HG03280 (cell line): ENCODE measurements at regions not wholly inside any gene's neighbourhood (a gene's known extent, or its start where the extent isn't known, plus 50 kb on each side); places are given as distances from the start of the nearest gene placed in this dataset.
"Not testable (repeated sequence)": the region's sequence is repeated elsewhere in the genome, so short reads cannot be mapped to it uniquely, and the experiment has no call there.

Experiments
- ATAC-seq: cut with Tn5 transposase; IDR thresholded peaks from one replicate; pipeline ENCODE4 v1.9.1; 2021; ENCODE audit warnings: mild to moderate bottlenecking, moderate library complexity; ENCODE audit not compliant: unreplicated experiment

- no peak for ATAC-seq
Observed at GRCh38 chr18:42530276-42530675, 575.2 kb downstream of the PIK3C3 start.

DNA sequence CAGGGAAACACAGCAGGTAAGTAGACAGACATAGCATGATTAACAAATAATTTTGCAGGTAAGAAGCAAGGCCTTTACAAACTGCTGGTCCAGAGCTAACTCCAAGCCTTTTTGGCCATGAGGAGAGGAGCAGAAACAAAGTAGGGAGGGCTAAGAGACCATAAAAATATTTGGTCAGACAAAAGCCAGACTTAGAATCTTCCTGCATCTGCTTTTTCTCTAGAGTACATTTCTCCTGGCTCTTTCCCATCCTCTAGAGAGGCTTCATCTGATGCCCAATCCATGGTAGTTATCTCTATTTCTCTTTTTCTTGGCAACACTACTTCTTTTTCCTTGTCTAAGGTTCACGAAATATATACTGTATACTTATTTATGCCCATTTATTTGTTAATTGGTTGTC lies 577.1 kb downstream of the PIK3C3 start:
- no peak for ATAC-seq

DNA sequence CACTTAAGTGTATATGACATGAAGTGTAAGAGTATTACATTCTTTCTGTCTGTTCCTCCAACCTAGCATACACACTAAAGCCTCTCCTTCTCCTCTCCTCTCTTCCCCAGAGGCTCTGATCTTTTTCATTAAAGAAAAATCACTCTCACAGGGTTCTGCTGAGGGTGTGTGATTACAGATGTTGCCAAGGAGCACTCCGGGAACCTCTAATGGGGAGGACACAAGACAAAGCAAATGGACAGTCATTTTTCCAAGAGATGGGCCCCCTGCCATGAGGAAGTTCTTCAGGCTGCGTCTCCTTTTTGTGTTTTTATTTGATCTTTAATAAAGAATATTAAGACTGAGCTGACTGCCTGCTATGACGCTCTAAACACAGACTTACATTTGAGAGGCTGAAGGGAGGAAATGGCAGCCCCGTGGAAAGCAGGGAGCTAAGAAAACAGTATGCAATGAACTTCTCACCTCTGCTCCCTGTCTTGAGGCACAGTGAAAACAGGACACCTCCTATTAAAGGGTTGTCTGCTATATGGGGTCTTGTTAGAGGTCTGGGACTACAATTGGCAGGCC lies 578.1 kb downstream of the PIK3C3 start:
- ATAC-seq, result no peak

DNA sequence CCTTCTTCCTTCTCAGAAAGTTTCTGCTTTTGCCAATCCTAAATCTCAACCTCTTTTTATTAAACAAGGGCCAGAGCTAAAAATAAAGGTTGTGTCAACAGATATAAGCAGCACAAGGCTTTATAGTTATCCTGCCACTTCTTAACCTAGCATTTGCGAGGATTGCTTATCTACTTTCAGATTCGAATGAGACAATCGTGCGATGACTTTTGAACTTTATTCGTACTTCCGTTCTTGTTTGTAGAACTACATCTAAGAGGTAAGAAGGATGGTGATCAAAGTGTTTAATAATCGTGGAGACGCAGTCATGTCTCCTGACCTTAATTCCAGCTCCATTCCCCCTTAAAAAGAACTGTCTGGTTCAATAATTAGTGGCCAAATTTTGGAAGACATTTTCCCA lies 578.6 kb downstream of the PIK3C3 start:
- no peak for ATAC-seq

DNA sequence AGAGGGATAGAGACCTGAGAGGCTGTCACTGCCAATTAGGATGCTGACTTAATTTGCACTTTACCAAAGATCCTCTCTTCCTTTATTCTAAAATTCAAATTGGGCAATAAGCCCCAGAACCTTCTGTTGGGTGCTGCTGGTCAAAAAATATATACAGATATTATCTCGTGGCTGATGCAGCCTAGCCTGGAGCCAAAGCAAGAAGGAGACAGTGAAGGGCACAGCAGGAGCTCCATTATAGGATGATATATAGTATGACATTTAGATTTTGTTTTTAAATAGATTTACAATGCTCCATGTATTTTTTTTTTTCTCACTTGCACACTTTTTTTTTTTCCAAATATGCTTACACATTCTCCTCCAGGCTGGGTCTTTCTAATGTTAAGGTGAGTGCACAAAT lies 579.3 kb downstream of the PIK3C3 start:
- no peak for ATAC-seq

- ATAC-seq, result no peak
Observed at GRCh38 chr18:42536442-42536841, 579.0 kb downstream of the RIT2 start.

DNA sequence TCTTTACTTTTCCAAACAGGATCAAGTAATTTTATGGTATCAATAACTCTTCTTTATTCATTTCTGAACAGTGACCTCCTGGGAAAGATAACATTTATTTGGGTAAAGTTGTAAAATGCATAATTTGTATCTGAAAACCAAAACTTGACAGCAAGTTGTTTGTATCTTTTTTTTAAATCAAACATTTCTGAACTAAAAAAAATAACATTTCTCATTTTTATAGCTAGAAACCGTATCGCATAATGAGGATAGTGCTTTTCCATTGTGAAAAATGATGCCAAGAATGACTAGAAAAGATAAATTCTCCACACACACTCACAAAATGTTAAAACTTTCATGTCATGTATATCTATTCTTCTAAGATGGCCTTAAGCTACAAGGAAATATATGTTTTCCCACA lies 578.2 kb downstream of the RIT2 start:
- no peak for ATAC-seq

DNA sequence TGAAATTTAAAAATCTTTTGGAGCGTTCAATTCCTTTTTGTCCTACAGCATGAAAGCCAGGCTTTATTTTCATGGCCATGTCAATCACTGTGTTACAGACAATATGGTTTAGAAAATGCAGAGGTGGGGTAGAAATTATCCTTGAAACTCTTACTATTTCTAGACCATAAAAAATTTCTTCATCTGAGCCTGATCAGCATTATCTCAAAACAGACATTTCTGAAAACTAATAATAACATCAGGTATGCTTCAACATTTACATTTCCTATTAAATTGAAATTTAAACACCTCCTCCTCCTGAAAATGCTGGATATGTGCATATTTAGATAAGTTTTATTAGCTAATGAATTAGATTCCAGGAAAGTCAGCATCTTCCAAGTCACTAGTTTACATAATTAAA lies 570.6 kb downstream of the RIT2 start:
- no peak for ATAC-seq

DNA sequence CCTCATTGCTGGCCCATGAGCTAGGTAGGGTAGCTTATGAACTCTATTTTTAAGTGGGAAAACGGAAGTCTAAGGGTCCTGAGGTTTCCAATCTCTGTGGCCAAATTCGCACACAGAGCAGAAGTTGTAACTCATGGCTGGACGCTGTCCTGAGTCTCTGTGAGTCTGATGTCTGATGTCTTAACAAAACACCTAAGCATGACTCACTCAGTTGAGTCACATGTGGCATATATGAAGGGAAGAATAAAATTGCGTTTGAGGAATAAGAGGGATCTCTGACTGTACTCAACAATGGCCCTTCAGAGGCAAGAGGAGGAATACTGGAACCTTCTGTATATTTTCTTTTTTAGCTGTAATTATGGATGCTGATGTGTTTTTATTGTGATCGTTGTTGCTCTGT lies 569.7 kb downstream of the RIT2 start:
- ATAC-seq, result no peak

- ATAC-seq, result no peak
Observed at GRCh38 chr18:42548493-42548892, 567.0 kb downstream of the RIT2 start.

DNA sequence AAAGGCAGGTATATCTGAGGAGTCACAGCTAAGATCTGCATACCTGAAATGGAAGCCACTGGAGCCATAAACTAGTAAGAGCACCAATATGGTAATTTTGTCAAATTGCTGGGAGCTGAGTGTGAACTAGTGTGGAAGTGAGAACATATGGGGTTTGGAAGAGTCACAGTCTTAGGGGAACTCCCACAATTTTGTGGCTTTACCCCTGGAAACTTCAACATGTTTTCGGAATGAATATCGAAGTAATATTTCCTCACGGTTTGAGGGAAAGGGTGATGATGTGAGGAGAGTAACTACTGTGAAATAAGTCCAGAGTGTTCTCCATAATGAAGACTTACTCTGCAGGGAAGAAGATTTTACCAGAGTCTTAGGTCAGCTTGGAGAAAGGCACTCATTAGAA lies 565.9 kb downstream of the RIT2 start:
- ATAC-seq, result no peak

- not testable (repeated sequence) for ATAC-seq
Observed at GRCh38 chr18:42552559-42552958, 562.9 kb downstream of the RIT2 start.

- no peak for ATAC-seq
Observed at GRCh38 chr18:42559069-42559690, 556.3 kb downstream of the RIT2 start.

DNA sequence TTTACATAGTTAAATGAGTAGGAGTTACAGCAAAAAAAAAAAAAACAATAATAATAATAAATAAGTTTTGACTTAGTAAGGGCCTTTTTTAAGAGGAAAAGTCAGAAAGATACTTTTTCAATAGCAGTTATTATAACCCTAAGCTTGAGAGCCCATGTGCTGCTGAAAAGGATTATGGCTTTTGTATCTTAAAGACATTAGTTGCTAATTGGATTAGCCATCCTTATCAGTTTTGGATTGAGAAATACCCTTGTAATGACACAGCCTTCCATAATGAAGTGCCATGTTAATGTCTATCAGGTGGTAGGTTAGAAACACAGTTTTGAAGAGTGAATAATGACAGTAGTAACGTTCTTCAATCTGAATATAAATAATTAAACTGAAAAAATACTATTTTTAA lies 554.0 kb downstream of the RIT2 start:
- no peak for ATAC-seq

DNA sequence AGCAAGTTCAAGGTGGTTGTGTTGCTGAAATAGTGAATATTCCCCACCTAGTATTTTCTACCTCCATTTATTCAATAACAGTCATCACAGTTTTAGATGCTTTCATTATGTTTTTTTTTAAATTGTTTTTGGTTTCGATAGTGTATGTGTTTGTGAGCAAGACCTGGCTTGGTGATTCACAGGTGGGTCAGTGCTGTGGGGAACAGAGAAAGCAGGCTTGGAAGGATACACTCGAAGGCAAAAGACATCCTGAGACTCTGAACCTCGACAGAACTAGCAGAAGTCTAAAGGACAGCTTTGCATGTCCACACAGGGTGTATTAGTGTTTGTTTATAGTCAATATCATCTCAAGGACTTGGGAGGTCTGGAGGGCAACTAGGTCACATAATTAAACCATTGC lies 551.5 kb downstream of the RIT2 start:
- ATAC-seq, result no peak

- ATAC-seq, result no peak
Observed at GRCh38 chr18:42564761-42565160, 550.7 kb downstream of the RIT2 start.

GRCh38 chr18:42568773-42569172 lies 546.7 kb downstream of the RIT2 start:
- ATAC-seq, result no peak

DNA sequence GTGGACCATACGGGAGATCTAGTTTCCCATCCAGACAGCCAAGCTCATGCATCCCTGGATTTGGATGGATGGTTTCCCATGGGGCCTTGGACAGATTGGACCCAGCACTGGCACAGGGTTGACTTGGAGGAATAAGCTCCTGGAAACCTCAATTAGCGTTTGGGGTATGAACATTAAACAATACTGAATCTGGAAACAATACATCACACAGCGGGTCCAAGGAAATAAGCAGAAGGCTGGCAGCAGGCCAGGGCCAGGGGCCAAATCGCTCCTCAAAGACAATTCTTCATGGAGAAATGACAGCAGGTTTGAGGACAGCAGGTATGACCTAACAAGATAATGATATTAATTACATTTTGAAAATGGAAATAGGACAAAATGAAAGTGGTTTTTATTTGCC lies 540.6 kb downstream of the RIT2 start:
- no peak for ATAC-seq

GRCh38 chr18:42576124-42576523 lies 539.4 kb downstream of the RIT2 start:
- no peak for ATAC-seq

DNA sequence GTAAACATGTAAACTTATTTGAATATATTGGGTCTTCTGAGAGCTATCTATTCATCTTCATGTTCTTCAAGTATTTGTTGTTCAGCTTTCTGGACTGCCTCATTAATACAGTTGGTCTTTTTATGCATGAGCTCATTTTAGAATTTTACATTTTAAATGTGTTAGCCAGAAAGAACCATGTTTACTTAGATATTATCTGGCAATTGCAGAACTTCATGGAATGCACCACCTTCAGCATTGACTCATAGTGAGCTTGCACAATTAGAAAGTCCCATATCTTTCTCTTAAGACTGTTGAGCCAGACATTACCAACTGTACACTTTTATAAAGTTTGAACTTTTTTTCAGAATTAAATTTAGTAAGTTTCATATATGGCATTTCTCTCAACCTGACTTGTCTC lies 536.7 kb downstream of the RIT2 start:
- ATAC-seq, result no peak

DNA sequence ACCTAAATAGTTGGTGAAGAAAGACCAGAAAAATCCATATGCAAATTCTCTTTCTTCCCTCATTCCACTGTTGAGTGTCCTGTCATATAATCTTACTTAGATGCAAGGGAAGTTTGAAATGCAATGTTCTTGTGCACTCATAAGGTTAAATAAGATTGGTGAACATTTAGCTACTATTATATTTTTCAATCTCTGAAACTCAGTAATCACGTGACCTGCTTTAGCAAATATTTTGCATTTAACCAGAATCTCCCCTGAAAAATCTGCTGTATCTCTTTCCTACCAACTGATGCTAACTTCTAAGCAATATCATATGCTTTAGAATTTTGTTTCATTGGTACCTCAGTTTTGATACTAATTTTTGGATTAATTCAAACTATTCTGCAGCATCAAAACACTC lies 533.2 kb downstream of the RIT2 start:
- no peak for ATAC-seq

GRCh38 chr18:42583283-42583731 lies 532.2 kb downstream of the RIT2 start:
- ATAC-seq, result no peak

GRCh38 chr18:42586601-42587000 lies 528.9 kb downstream of the RIT2 start:
- ATAC-seq, result no peak
